22Rv1 (cell line): ENCODE measurements at regions not wholly inside any gene's neighbourhood (a gene's known extent, or its start where the extent isn't known, plus 50 kb on each side); places are given as distances from the start of the nearest gene placed in this dataset.

Experiments used
- CTCF ChIP-seq: fragments of 450-650 bp; IDR thresholded peaks from 2 replicates; pipeline ENCODE4 v1.5.1; 2017; ENCODE audit warnings: mild to moderate bottlenecking
- ZFX ChIP-seq: fragments of 450-650 bp; IDR thresholded peaks from 2 replicates; pipeline ENCODE4 v1.6.1; 2017; ENCODE audit warnings: antibody characterized with exemption, borderline replicate concordance

- TF ChIP-seq CTCF (no peak), ZFX (no peak)
Observed at GRCh38 chr21:27550287-27550686, 583.4 kb upstream of the ADAMTS5 start.
